ENCODE measurements at regions not wholly inside any gene's neighbourhood (a gene's known extent, or its start where the extent isn't known, plus 50 kb on each side); places are given as distances from the start of the nearest gene placed in this dataset.

- Histone ChIP-seq H3K4me1 (peaks cover 30% of the 10 kb centered on the region), H3K36me3 (replicated peaks in 1 of 2; ENCODE audit: insufficient read depth in 1 of 2, low read depth in 2 of 2) (no peaks in the 10 kb centered on the region), H3K27me3 (no peaks in the 10 kb centered on the region), H3K4me3 (no peak overlapping the region), H3K9me3 (no peaks in the 10 kb centered on the region), H3K27ac (no peak overlapping the region)
- 52 to 94% methylated on average over 1 of the region's 1 CpG for WGBS, 2 donors
- TF ChIP-seq CTCF (IDR thresholded peaks at IDR 0.05): no peak
- TF ChIP-seq POLR2A (IDR thresholded peaks at IDR 0.05): no peak
- DNase-seq: no peak
- ATAC-seq: no peak
- intact Hi-C loops (cut with DNase I): no loop called here
These were observed 435.9 kb downstream of the TNS3 start for GRCh38 chr7:47145982-47146381.

GRCh38 chr7:47145186-47145725 is 436.7 kb downstream of the TNS3 start:
- ATAC-seq (no peak), DNase-seq (no peak)
- Histone ChIP-seq H3K27ac (no peak overlapping the region), H3K36me3 (replicated peaks in 1 of 2; ENCODE audit: insufficient read depth in 1 of 2, low read depth in 2 of 2) (no peaks in the 10 kb centered on the region), H3K4me1 (peaks cover 30% of the 10 kb centered on the region), H3K27me3 (no peaks in the 10 kb centered on the region), H3K4me3 (no peak overlapping the region), H3K9me3 (no peaks in the 10 kb centered on the region)
- no peak for TF ChIP-seq POLR2A (IDR thresholded peaks at IDR 0.05)
- TF ChIP-seq CTCF (IDR thresholded peaks at IDR 0.05): no peak
- intact Hi-C loops (cut with DNase I): no loop called here
- WGBS, 2 donors: 97 to 100% methylated on average over 1 of the region's 1 CpG

- no peak for DNase-seq
- no peaks in the 10 kb centered on the region for H3K9me3 ChIP-seq
- H3K4me3 ChIP-seq: no peak overlapping the region
- WGBS, 2 donors: 93 to 100% methylated on average over 1 of the region's 1 CpG
- TF ChIP-seq POLR2A (IDR thresholded peaks at IDR 0.05) (no peak), CTCF (IDR thresholded peaks at IDR 0.05) (no peak)
- peaks cover 18% of the 10 kb centered on the region for H3K4me1 ChIP-seq
- intact Hi-C loops (cut with DNase I): no loop called here
- no peak for ATAC-seq
- H3K27me3 ChIP-seq: no peaks in the 10 kb centered on the region
- no peaks in the 10 kb centered on the region for H3K36me3 ChIP-seq (replicated peaks in 1 of 2; ENCODE audit: insufficient read depth in 1 of 2, low read depth in 2 of 2)
- H3K27ac ChIP-seq: no peak overlapping the region
These were observed 438.6 kb downstream of the TNS3 start for GRCh38 chr7:47143339-47143738.

- H3K4me3 ChIP-seq: no peak overlapping the region
- TF ChIP-seq CTCF (IDR thresholded peaks at IDR 0.05) (no peak), POLR2A (IDR thresholded peaks at IDR 0.05) (no peak)
- no peaks in the 10 kb centered on the region for H3K27me3 ChIP-seq
- no peak for ATAC-seq
- no peak overlapping the region for H3K27ac ChIP-seq
- H3K4me1 ChIP-seq: peaks cover 13% of the 10 kb centered on the region
- DNase-seq: no peak
- intact Hi-C loops (cut with DNase I): no loop called here
- H3K9me3 ChIP-seq: no peaks in the 10 kb centered on the region
- no peaks in the 10 kb centered on the region for H3K36me3 ChIP-seq (replicated peaks in 1 of 2; ENCODE audit: insufficient read depth in 1 of 2, low read depth in 2 of 2)
- WGBS, 2 donors: 78 to 80% methylated on average over 1 of the region's 1 CpG
These were observed 439.1 kb downstream of the TNS3 start for GRCh38 chr7:47142867-47143175.

- WGBS, 2 donors: 78 to 80% methylated on average over 10 of the region's 10 CpGs
These were observed 439.6 kb downstream of the TNS3 start for GRCh38 chr7:47142169-47142866.

More at GRCh38 chr7:47142169-47142866, 439.6 kb downstream of the TNS3 start:
- no peak overlapping the region for H3K4me3 ChIP-seq
- DNase-seq: no peak
- TF ChIP-seq POLR2A (IDR thresholded peaks at IDR 0.05): no peak
- TF ChIP-seq CTCF (IDR thresholded peaks at IDR 0.05): no peak
- H3K9me3 ChIP-seq: no peaks in the 10 kb centered on the region
- intact Hi-C loops (cut with DNase I): no loop called here
- ATAC-seq: no peak
- H3K36me3 ChIP-seq (replicated peaks in 1 of 2; ENCODE audit: insufficient read depth in 1 of 2, low read depth in 2 of 2): no peaks in the 10 kb centered on the region
- no peaks in the 10 kb centered on the region for H3K27me3 ChIP-seq
- no peak overlapping the region for H3K27ac ChIP-seq
- peaks cover 10% of the 10 kb centered on the region for H3K4me1 ChIP-seq
